LNCAP (cell line): ENCODE measurements at regions not wholly inside any gene's neighbourhood (a gene's known extent, or its start where the extent isn't known, plus 50 kb on each side); places are given as distances from the start of the nearest gene placed in this dataset.

Source experiments
- TF ChIP-seq, protein P1 (sequence below): fragments of 450-650 bp; IDR thresholded peaks from 2 replicates; pipeline ENCODE4 v1.5.1; 2017; ENCODE audit warnings: mild to moderate bottlenecking

DNA sequence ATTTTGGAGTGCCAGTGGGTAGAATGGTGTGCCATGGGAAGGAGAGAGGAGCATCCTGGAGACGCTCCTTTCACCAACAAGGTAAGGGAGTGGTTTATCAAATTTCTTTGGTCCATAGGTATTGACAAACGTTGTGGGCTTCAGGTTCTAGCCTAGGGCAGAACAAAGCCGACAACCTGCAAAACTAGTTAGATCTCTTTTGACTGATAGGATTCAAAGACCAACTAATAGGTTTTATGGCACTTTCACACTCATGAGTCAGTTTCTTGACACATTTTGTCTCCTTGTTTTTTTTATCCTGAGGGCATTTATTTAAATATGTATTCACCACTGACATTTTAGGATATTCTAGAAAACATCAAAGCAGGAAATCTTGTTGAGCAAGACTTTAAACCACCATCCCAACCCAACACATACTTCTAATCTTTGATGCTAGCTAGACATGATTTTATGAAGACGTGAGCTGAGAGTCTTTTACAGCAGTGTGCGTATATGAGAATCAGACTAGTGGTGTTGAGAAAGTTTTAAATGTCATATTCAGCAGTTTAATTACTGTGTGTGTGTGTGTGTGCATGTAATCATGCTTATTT lies 370.4 kb upstream of the HSF2 start:
- TF ChIP-seq, protein P1, sequence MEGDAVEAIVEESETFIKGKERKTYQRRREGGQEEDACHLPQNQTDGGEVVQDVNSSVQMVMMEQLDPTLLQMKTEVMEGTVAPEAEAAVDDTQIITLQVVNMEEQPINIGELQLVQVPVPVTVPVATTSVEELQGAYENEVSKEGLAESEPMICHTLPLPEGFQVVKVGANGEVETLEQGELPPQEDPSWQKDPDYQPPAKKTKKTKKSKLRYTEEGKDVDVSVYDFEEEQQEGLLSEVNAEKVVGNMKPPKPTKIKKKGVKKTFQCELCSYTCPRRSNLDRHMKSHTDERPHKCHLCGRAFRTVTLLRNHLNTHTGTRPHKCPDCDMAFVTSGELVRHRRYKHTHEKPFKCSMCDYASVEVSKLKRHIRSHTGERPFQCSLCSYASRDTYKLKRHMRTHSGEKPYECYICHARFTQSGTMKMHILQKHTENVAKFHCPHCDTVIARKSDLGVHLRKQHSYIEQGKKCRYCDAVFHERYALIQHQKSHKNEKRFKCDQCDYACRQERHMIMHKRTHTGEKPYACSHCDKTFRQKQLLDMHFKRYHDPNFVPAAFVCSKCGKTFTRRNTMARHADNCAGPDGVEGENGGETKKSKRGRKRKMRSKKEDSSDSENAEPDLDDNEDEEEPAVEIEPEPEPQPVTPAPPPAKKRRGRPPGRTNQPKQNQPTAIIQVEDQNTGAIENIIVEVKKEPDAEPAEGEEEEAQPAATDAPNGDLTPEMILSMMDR = no peak

DNA sequence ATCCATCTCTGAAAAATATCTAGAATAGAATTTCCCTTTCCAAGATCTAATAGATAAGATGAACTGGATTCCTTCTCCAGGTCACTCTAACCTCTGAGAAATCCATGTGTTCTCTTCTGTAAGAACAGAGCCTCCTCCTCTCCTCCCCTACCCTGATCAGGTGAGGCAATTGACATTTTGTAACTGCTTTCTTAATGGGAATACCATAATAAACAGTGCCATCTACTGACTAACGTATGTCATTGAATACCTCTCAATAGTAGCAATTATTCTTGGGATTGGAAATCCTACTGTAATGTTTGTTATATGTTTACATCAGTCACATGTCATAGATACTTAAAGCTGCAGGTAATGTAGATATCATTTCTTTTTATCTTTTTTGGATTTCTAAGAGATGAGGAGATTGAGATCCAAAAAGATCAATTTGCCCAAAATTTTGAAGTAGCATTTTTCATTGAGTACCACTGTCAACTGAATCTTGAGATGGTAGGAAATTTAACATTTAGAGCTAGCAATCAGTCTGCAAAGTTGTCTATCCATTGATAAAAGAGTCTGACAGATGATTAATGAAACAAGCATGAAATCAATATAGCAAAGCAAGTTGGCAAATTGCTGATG lies 365.8 kb upstream of the HSF2 start:
- TF ChIP-seq, protein P1 = peak; percentile 72

DNA sequence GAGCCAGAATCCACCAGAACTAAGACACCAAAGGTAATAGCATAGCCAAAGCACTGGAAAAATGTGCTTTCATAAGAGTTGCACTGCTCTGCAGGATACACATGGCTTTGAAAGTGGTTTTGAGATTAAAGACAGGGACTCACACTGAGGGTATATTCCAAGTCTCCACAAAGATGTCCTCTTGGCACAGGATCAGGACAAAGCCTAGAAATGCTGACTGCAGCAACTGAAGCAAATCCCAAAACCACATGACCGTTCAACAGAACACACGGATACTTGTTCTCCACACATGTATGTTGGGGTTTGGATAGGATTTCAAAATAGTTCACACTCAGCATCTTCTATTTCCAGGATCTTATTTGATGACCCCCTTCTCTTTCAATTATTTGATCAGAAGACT lies 364.3 kb upstream of the HSF2 start:
- TF ChIP-seq, protein P1 = no peak

DNA sequence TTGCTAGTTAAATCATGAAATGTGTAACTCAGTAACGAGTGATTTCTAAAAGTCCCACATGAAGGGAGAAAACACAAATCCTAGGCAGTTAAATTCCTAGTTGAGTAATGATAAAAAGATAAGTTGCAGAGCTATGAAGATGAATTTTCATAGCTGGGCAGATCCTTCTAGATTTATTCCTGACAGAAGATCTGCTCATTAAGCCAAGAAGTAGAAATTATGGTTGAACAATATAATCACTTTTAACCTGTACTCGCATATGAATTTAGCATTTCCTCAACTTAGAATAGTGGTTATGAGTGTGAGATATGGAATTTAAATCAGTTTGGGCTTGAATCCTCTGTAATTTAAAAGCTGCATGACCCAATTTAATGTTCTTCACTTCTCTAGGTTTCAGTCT lies 359.2 kb upstream of the HSF2 start:
- TF ChIP-seq, protein P1 = no peak

DNA sequence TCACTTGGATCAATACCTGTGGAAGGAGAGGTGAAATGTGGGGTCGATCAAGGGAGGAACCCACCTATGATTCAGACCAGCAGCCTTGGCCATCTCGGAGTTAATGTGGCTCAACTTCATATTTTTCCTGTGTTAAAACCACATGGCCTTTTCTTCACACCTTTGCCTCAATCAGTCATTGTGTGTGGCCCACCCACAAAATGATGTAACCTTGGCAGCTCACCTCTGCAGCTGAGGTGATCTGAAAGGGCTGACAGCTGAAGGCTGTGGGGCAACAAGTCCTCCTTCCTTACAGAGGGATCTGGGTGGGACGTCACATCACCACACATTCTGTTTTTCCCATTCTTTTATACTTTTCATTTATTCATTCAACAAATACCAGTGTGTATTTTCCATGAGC lies 357.1 kb upstream of the HSF2 start:
- TF ChIP-seq, protein P1 = no peak

DNA sequence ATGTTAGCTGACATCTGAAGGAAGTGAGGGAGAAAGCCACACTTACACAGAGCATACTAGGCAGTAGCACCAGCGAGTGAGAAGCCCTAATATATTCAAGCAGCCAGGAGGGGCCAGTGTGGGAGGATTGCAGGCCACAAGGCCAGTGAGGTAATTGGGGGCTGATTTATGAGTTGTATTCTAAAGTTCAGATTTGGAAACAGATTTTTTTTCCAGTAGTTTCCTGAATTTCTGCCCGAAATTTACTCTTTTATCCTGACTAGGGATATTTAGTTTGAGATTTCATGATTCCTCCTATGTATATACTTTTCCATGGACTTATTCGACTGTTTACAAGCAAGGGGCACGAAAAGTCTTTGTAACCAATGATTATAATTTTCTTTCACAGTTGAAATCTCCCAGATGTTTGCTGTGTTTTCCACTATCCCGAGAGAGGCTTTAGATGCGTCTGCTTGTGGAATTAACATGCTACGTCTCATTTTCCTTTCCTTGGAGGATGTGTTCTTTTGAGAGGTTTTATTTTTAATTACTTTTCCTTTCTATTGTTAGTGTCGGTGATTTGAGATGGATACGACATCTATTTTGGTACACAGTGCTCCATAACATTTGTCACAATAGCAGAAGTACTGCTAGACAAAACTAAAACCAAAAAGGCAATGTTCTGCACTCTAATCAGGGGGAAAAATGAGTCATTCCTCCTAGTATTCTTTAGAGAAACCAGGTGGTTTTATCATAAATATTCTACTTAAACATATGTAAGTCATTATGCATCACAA lies 356.3 kb upstream of the HSF2 start:
- TF ChIP-seq, protein P1 = no peak

DNA sequence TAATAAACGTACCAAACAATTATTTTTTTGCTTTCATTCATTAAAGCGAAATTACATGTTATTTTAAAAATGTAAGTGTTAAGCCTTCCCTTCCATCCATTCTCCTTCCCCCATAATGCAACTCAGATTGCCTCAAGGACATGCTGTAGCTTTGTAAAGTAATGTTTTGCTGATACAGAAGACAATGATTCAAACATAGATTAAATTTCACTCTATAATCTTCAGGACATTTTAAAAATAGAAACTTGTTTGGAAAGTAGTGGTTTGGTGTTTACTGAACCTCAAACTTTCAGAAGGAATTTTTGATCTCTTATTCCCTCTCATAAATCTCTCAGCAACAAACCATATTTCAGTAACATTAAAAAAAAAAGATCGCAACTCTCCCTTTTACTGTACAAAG lies 350.9 kb upstream of the HSF2 start:
- TF ChIP-seq, protein P1 = no peak
